Heart right ventricle (tissue), 16 donors: ENCODE measurements at regions not wholly inside any gene's neighbourhood (a gene's known extent, or its start where the extent isn't known, plus 50 kb on each side); places are given as distances from the start of the nearest gene placed in this dataset.

Experiments
- ATAC-seq, 8 donors: fragments of 200-7000 bp; cut with Tn5 transposase; one replicate each; pipeline ENCODE4 v1.9.1; 2020; ENCODE audit warnings: mild to moderate bottlenecking in 8 of 8, moderate library complexity in 8 of 8, moderate number of reproducible peaks in 1 of 8
- DNase-seq, 2 donors: peaks; one replicate each; pipeline ENCODE4 v3.0.0-alpha.2; 2020
- H3K27ac ChIP-seq, 10 donors: fragments of 200-600 bp; sonication (generic) in 2 of 10; one replicate each; pipeline versions ENCODE4 v1.5.0 to v1.8.0; 2020 to 2022; ENCODE audit warnings: mild to moderate bottlenecking in 3 of 10
- H3K27me3 ChIP-seq, 7 donors: fragments of 200-600 bp; one replicate each; pipeline ENCODE4 v1.8.0; 2021 to 2022; ENCODE audit warnings: mild to moderate bottlenecking in 2 of 7
- H3K36me3 ChIP-seq, 9 donors: fragments of 200-600 bp; sonication (generic) in 1 of 9; one replicate each; pipeline versions ENCODE4 v1.5.0 to v1.8.0; 2020 to 2022; ENCODE audit warnings: mild to moderate bottlenecking in 2 of 9
- H3K4me1 ChIP-seq, 9 donors: fragments of 200-600 bp; sonication (generic) in 1 of 9; one replicate each; pipeline versions ENCODE4 v1.5.0 to v1.8.0; 2020 to 2022; ENCODE audit warnings: mild to moderate bottlenecking in 4 of 9
- H3K4me3 ChIP-seq, 10 donors: fragments of 200-600 bp; sonication (generic) in 2 of 10; one replicate each; pipeline versions ENCODE4 v1.5.0 to v1.8.0; 2020 to 2022; ENCODE audit warnings: mild to moderate bottlenecking in 7 of 10, moderate library complexity in 2 of 10
- H3K9me3 ChIP-seq, 11 donors: fragments of 200-600 bp in 10 of 11; sonication (generic) in 2 of 11; one replicate each; pipeline versions ENCODE4 v1.5.0 to v1.8.0; 2013 to 2022; ENCODE audit warnings: mild to moderate bottlenecking in 2 of 11, control low read depth in 1 of 11, moderate library complexity in 1 of 11
- WGBS, 2 donors: extraction: QIAGEN DNeasy Blood & Tissue Kit; methylation state at CpG; one replicate each; pipeline ENCODE4 v1.1.7; 2013; ENCODE audit warnings: inconsistent platforms in 1 of 2; 5-methylcytosine and 5-hydroxymethylcytosine counted together
- intact Hi-C, 10 donors: fragments of 100-400 bp; cut with DNase I; formaldehyde crosslinking; loops; one replicate each; pipeline versions ENCODE4 v1.11.1 to v1.14.2; 2022
- TF ChIP-seq, protein P1 (sequence below), 9 donors: fragments of 200-600 bp; sonication (generic) in 2 of 9; IDR thresholded peaks; one replicate each; pipeline versions ENCODE4 v1.5.0 to v1.8.0; 2021 to 2022; ENCODE audit warnings: antibody characterized with exemption in 9 of 9, mild to moderate bottlenecking in 5 of 9, moderate library complexity in 1 of 9
- donor health status: Arrhythmogenic right ventricular cardiomyopathy.
- donor health status: ischemic (EF 13 %, LVEDD 7.1; RV severe dilation, severe dysfunction).
- donor health status: healthy with polysubstance abuse.
- donor health status: DM: no; HTN: yes; CAD: no.
- donor health status: DM: no; HTN: no; CAD: no.
- donor health status: ischemic (EF 25% LVEDD 6.9; RV normal size, moderate dysfunction).
- donor health status: ischemic (EF 25% LVEDD 5.7; RV mildly dilated, moderate dysfunction).
- donor health status: healthy.
- donor health status: DM: yes; HTN: yes; CAD: no.
- donor health status: Ischemic cardiomyopathy.
- donor health status: ischemic (EF 35%, LVEDD 5.7; RV mildly dilated, moderate dysfunction).
- donor health status: nonischemic (EF 11% LVEDD 7.7; RV severe dilation, severe dysfunction).
- donor health status: DM: yes; HTN: yes; CAD: no.
- donor health status: PGD.
- donor health status: ischemic (EF 29% LVEDD 5.4; RV normal size, mild dysfunction).
- donor health status: nonischemic (EF 23%, LVEDD 6.1; RV moderate dilation, normal function).

DNA sequence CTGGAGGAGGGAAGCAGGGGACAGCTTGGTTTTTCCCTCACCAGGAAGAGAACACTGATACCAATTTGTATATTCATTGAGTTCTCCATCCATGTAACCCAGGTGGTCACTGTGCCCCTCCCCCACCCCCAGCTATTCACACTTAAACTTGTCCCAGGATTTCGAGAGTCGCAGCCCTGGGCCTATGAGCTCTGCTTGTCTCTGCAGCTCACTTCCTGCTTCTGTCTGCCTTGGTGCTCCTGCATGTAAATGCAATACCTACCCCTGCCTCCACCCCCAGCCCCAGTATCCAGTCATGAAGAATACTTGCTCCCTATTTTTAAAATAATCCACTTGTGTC is 452.2 kb downstream of the BCL11B start:
- Histone ChIP-seq H3K27me3 (peaks cover 0 to 24% (median 14%) of the 10 kb centered on the region in 7 donors), H3K27ac (no peak overlapping the region), H3K4me1 (no peaks in the 10 kb centered on the region), H3K36me3 (no peaks in the 10 kb centered on the region), H3K9me3 (no peaks in the 10 kb centered on the region), H3K4me3 (no peak overlapping the region)
- DNase-seq, result no peak
- intact Hi-C loops, result no loop called here
- WGBS, 2 donors, result 13 to 29% methylated on average over 2 of the region's 2 CpGs
- ATAC-seq, result no peak
- TF ChIP-seq, protein P1, sequence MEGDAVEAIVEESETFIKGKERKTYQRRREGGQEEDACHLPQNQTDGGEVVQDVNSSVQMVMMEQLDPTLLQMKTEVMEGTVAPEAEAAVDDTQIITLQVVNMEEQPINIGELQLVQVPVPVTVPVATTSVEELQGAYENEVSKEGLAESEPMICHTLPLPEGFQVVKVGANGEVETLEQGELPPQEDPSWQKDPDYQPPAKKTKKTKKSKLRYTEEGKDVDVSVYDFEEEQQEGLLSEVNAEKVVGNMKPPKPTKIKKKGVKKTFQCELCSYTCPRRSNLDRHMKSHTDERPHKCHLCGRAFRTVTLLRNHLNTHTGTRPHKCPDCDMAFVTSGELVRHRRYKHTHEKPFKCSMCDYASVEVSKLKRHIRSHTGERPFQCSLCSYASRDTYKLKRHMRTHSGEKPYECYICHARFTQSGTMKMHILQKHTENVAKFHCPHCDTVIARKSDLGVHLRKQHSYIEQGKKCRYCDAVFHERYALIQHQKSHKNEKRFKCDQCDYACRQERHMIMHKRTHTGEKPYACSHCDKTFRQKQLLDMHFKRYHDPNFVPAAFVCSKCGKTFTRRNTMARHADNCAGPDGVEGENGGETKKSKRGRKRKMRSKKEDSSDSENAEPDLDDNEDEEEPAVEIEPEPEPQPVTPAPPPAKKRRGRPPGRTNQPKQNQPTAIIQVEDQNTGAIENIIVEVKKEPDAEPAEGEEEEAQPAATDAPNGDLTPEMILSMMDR (IDR thresholded peaks at IDR 0.05), result no peak

DNA sequence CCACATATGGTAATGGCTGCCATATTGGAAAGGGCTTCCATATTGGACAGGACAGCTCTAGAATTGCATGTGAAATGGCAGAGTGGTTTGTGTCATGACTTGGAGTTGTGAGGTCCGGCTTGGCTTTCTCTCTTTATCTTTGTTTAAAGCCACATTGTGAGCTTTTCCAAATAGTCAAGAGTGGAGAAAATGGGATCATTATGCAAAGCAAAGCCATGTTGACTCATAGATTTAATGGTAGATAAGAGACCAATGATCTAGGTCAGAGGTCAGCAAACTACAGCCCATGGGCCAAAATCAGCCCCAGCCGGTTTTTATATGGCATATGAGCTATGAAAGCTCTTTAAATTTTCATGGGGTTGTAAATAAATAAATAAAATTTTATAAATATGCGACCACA is 449.1 kb downstream of the BCL11B start:
- WGBS, 2 donors, result 80 to 83% methylated on average over 3 of the region's 3 CpGs

DNA sequence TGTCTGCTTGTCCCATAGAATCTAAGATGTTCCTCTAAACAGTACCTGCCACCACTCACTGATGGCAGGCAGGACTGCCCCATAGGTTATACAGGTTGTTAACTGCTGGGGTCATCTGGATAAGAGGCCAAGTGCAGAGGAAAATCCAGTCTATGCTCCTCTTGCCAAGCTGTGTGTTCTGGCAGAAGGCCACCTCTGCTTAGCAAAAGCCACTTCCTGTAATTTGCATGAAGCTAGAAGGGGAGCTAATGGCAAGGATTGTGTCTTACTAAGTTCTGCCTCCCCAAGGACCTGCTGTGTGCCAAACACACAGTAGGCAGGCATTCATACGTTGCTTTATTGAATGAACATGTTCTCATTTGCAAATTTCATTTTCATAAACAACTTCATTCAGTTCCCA is 445.4 kb downstream of the BCL11B start:
- H3K27ac ChIP-seq, result no peak overlapping the region
- DNase-seq, result no peak
- intact Hi-C loops, result no loop called here
- H3K4me1 ChIP-seq, result no peaks in the 10 kb centered on the region
- TF ChIP-seq, protein P1 (IDR thresholded peaks at IDR 0.05), result no peak
- WGBS, 2 donors, result 49 to 52% methylated on average over 1 of the region's 1 CpG
- no peak overlapping the region for H3K4me3 ChIP-seq
- no peak for ATAC-seq
- H3K9me3 ChIP-seq, result peaks cover 0 to 6% (median 0%) of the 10 kb centered on the region in 11 donors
- no peaks in the 10 kb centered on the region for H3K36me3 ChIP-seq
- H3K27me3 ChIP-seq, result peaks cover 0 to 28% (median 3%) of the 10 kb centered on the region in 7 donors

More for the DNA sequence above, 449.1 kb downstream of the BCL11B start:
- Histone ChIP-seq H3K9me3 (no peaks in the 10 kb centered on the region), H3K27ac (no peak overlapping the region), H3K36me3 (no peaks in the 10 kb centered on the region), H3K4me1 (no peaks in the 10 kb centered on the region), H3K4me3 (no peak overlapping the region), H3K27me3 (peaks cover 0 to 34% (median 17%) of the 10 kb centered on the region in 7 donors)
- ATAC-seq (no peak), DNase-seq (no peak)
- TF ChIP-seq, protein P1 (IDR thresholded peaks at IDR 0.05), result no peak
- intact Hi-C loops, result no loop called here

DNA sequence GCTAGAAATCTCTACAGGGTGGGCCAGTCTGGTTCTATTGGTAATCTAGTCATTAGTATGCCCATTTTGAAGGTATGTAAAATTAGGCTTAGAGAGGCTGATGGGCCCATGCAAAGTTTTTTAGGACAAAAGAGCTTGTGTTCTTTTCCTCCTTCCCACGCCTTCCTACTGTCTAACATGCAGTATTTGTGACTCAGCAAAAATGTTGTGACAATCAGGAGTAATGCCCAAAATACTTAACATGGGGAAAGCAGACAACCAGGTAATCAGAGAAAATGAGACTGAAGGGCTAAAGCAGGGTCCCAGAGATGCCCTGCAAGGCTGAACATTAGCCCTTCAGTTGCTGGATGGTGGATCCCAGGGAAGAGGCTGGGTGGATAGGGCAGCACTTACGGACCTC is 437.9 kb downstream of the BCL11B start:
- no peaks in the 10 kb centered on the region for H3K36me3 ChIP-seq
- DNase-seq (no peak), ATAC-seq (no peak)
- H3K4me3 ChIP-seq, result no peak overlapping the region
- 72 to 76% methylated on average over 2 of the region's 2 CpGs for WGBS, 2 donors
- H3K27ac ChIP-seq, result no peak overlapping the region
- peaks cover 0 to 20% (median 0%) of the 10 kb centered on the region in 7 donors for H3K27me3 ChIP-seq
- TF ChIP-seq, protein P1 (IDR thresholded peaks at IDR 0.05), result no peak
- no peaks in the 10 kb centered on the region for H3K4me1 ChIP-seq
- peaks cover 0 to 14% (median 0%) of the 10 kb centered on the region in 11 donors for H3K9me3 ChIP-seq
- intact Hi-C loops, result no loop called here
